B cell (primary cell): ENCODE measurements at regions not wholly inside any gene's neighbourhood (a gene's known extent, or its start where the extent isn't known, plus 50 kb on each side); places are given as distances from the start of the nearest gene placed in this dataset.

ENCODE experiments used
- ATAC-seq: fragments of 200-7000 bp; cut with Tn5 transposase; one replicate; pipeline ENCODE4 v1.10.0; 2021; ENCODE audit warnings: low read depth, mild to moderate bottlenecking, moderate number of reproducible peaks, moderate library complexity
- CTCF ChIA-PET: fragments of 350-600 bp; sonication (Branson Sonifier 250); formaldehyde crosslinking; loops from one replicate; lab custom pipeline; 2021; ENCODE audit warnings: antibody characterized with exemption, inconsistent platforms; lab: Charles Lee
- POLR2A ChIA-PET: fragments of 350-600 bp; sonication (Branson Sonifier 250); formaldehyde crosslinking; loops from one replicate; lab custom pipeline; 2021; ENCODE audit warnings: antibody characterized with exemption; lab: Charles Lee
- DNase-seq: peaks from one replicate; pipeline ENCODE4 v3.0.0; 2013
- H2AFZ ChIP-seq: 2 replicates; pipeline ENCODE4 v1.6.1; 2012; ENCODE audit warnings: mild to moderate bottlenecking, low read depth, low read length; ENCODE audit not compliant: insufficient read depth, poor library complexity, severe bottlenecking
- H3K27ac ChIP-seq, 2 donors: 1 replicate in 1 of 2; 2 replicates in 1 of 2; pipeline ENCODE4 v1.5.1; 2012 to 2013; ENCODE audit warnings: low read length in 2 of 2, mild to moderate bottlenecking in 2 of 2, moderate library complexity in 1 of 2
- H3K27me3 ChIP-seq, 4 experiments: fragments of 200-600 bp in 1 of 4; sonication (generic) in 1 of 4; replicated peaks in 1 of 4; 1 replicate in 2 of 4; 2 replicates in 2 of 4; pipeline versions ENCODE4 v1.6.1 to v1.7.0; 2013 to 2016; ENCODE audit warnings: low read length in 3 of 4, mild to moderate bottlenecking in 2 of 4, mixed read lengths in 1 of 4, moderate library complexity in 1 of 4; ENCODE audit not compliant: insufficient read depth in 4 of 4, control insufficient read depth in 3 of 4; ENCODE audit errors: control extremely low read depth in 1 of 4
- H3K36me3 ChIP-seq, 2 experiments: replicated peaks in 1 of 2; 1 replicate in 1 of 2; 2 replicates in 1 of 2; pipeline versions ENCODE4 v1.6.1 to v1.7.1; 2013; ENCODE audit warnings: low read length in 1 of 2; ENCODE audit not compliant: insufficient read depth in 2 of 2, control insufficient read depth in 1 of 2; ENCODE audit errors: control extremely low read depth in 1 of 2, extremely low read depth in 1 of 2
- H3K4me1 ChIP-seq, 2 donors: fragments of 200-600 bp in 1 of 2; sonication (generic) in 1 of 2; 1 replicate in 1 of 2; 2 replicates in 1 of 2; pipeline versions ENCODE4 v1.5.1 to v1.6.1; 2013 to 2017; ENCODE audit warnings: low read length in 2 of 2; ENCODE audit not compliant: control insufficient read depth in 2 of 2, insufficient read depth in 2 of 2
- H3K4me2 ChIP-seq: replicated peaks from 2 replicates; pipeline ENCODE3; 2012; ENCODE audit warnings: mild to moderate bottlenecking, low read depth, low read length; ENCODE audit not compliant: poor library complexity, severe bottlenecking
- H3K4me3 ChIP-seq, 5 experiments: fragments of 200-600 bp in 1 of 5; sonication (generic) in 1 of 5; 1 replicate in 3 of 5; 2 replicates in 2 of 5; pipeline versions ENCODE4 v1.5.1 to v1.7.0; 2011 to 2016; ENCODE audit warnings: low read length in 4 of 5, mild to moderate bottlenecking in 4 of 5, low read depth in 2 of 5, control low read depth in 1 of 5, moderate library complexity in 1 of 5; ENCODE audit not compliant: insufficient read depth in 1 of 5; ENCODE audit errors: control extremely low read depth in 1 of 5, extremely low read depth in 1 of 5
- H3K79me2 ChIP-seq: fragments of 200-600 bp; sonication (generic); one replicate; pipeline ENCODE4 v1.6.0; 2016; ENCODE audit warnings: low read length; ENCODE audit not compliant: control insufficient read depth, insufficient read depth
- H3K9ac ChIP-seq: fragments of 200-600 bp; sonication (generic); 2 replicates; pipeline ENCODE4 v1.6.1; 2017; ENCODE audit warnings: mild to moderate bottlenecking, low read length, moderate library complexity
- H3K9me3 ChIP-seq, 3 donors: one replicate each; pipeline versions ENCODE4 v1.6.1 to v1.7.1; 2013; ENCODE audit warnings: low read length in 2 of 3; ENCODE audit not compliant: control insufficient read depth in 2 of 3, insufficient read depth in 1 of 3; ENCODE audit errors: control extremely low read depth in 1 of 3
- H4K20me1 ChIP-seq: 2 replicates; pipeline ENCODE4 v1.6.0; 2012; ENCODE audit warnings: mild to moderate bottlenecking, low read length; ENCODE audit not compliant: insufficient read depth, control insufficient read depth, poor library complexity, severe bottlenecking
- H3K27ac Mint-ChIP-seq: one replicate; pipeline ENCODE4 v1.8.0; 2021; ENCODE audit warnings: mixed read lengths
- H3K27me3 Mint-ChIP-seq: one replicate; pipeline ENCODE4 v1.8.0; 2021; ENCODE audit warnings: mixed read lengths
- H3K4me1 Mint-ChIP-seq: one replicate; pipeline ENCODE4 v1.8.0; 2021; ENCODE audit warnings: mixed read lengths
- H3K4me3 Mint-ChIP-seq: one replicate; pipeline ENCODE4 v1.8.0; 2021; ENCODE audit warnings: mixed read lengths
- H3K9me3 Mint-ChIP-seq: one replicate; pipeline ENCODE4 v1.8.0; 2022; ENCODE audit warnings: mixed read lengths; ENCODE audit not compliant: insufficient read depth
- CTCF ChIP-seq: fragments of 200-600 bp; IDR thresholded peaks from one replicate; pipeline ENCODE4 v1.8.0; 2022; ENCODE audit warnings: antibody characterized with exemption, mild to moderate bottlenecking
- EZH2 ChIP-seq: IDR thresholded peaks from 2 replicates; pipeline ENCODE4 v1.6.1; 2012; ENCODE audit warnings: borderline replicate concordance, low read depth, mild to moderate bottlenecking, moderate library complexity, low read length; ENCODE audit not compliant: insufficient read depth, poor library complexity, severe bottlenecking
- WGBS: methylation state at CpG from one replicate; pipeline ENCODE4 v1.1.5; 2013; ENCODE audit warnings: missing lambda C conversion rate; ENCODE audit not compliant: insufficient coverage; 5-methylcytosine and 5-hydroxymethylcytosine counted together
- intact Hi-C: fragments of 100-400 bp; cut with micrococcal nuclease; formaldehyde crosslinking; loops from one replicate; pipeline ENCODE4 v1.10.0; 2022

- H3K9ac ChIP-seq: no peak overlapping the region
- WGBS: 0% methylated on average over 1 of the region's 5 CpGs
- peak; percentile 78 for ATAC-seq
- H3K27me3 Mint-ChIP-seq: no peaks in the 10 kb centered on the region
- peaks cover 3% of the 10 kb centered on the region for H3K9me3 Mint-ChIP-seq
- no peaks in the 10 kb centered on the region for H3K27me3 ChIP-seq
- no peak overlapping the region for H3K4me3 ChIP-seq
- peaks cover 0 to 5% (median 0%) of the 10 kb centered on the region in 3 donors for H3K9me3 ChIP-seq
- peak overlapping the region; percentile 63 for H2AFZ ChIP-seq
- H3K27ac Mint-ChIP-seq: no peak overlapping the region
- peak overlapping the region; percentile 55 for H3K4me3 Mint-ChIP-seq
- peak overlapping the region; percentile 47 for H3K4me2 ChIP-seq
- peaks cover 17% of the 10 kb centered on the region for H3K4me1 Mint-ChIP-seq
- H4K20me1 ChIP-seq: no peaks in the 10 kb centered on the region
- TF ChIP-seq CTCF: no peak
- no peak for TF ChIP-seq EZH2
- POLR2A ChIA-PET: interaction anchor here (0.7 kb wide), 1 partner anchor 1017 kb away, joined by 3 read pairs; no protein-coding TSS in a partner anchor
- DNase-seq: peak; percentile 63
- CTCF ChIA-PET: interaction anchor here (0.7 kb wide), 1 partner anchor 9 kb away, joined by 4 read pairs; no protein-coding TSS in a partner anchor
- intact Hi-C loops: no loop called here
- no peaks in the 10 kb centered on the region for H3K36me3 ChIP-seq
- H3K79me2 ChIP-seq: no peaks in the 10 kb centered on the region
- no peak overlapping the region for H3K27ac ChIP-seq
- peaks cover 17 to 20% of the 10 kb centered on the region in 2 donors for H3K4me1 ChIP-seq
These were observed 335.7 kb upstream of the HS6ST1 start for GRCh38 chr2:128654408-128654807.

GRCh38 chr2:128660836-128661235 is 342.2 kb upstream of the HS6ST1 start:
- no peak overlapping the region for H2AFZ ChIP-seq
- 82% methylated on average over 2 of the region's 6 CpGs for WGBS
- DNase-seq: no peak
- ChIA-PET POLR2A (no interaction called here), CTCF (no interaction called here)
- H3K4me2 ChIP-seq: no peak overlapping the region
- no peak overlapping the region for H3K27ac ChIP-seq
- H3K27me3 ChIP-seq: peaks cover 0 to 11% (median 0%) of the 10 kb centered on the region in 4 experiments
- no peak overlapping the region for H3K9ac ChIP-seq
- no peaks in the 10 kb centered on the region for H3K4me1 ChIP-seq
- no peak overlapping the region for H3K4me3 ChIP-seq
- H3K9me3 ChIP-seq: peaks cover 0 to 10% (median 0%) of the 10 kb centered on the region in 3 donors
- intact Hi-C loops: no loop called here
- H4K20me1 ChIP-seq: no peaks in the 10 kb centered on the region
- Mint-ChIP-seq H3K27me3 (peaks cover 27% of the 10 kb centered on the region), H3K9me3 (peaks cover 3% of the 10 kb centered on the region), H3K27ac (no peak overlapping the region), H3K4me3 (no peak overlapping the region), H3K4me1 (no peaks in the 10 kb centered on the region)
- ATAC-seq: no peak
- no peak for TF ChIP-seq CTCF
- no peak for TF ChIP-seq EZH2
- no peaks in the 10 kb centered on the region for H3K79me2 ChIP-seq
- no peaks in the 10 kb centered on the region for H3K36me3 ChIP-seq
